ENCODE measurements at regions not wholly inside any gene's neighbourhood (a gene's known extent, or its start where the extent isn't known, plus 50 kb on each side); places are given as distances from the start of the nearest gene placed in this dataset.

- no peak for DNase-seq (ENCODE audit: low read depth, low spot score)
- Histone ChIP-seq H3K27ac (ENCODE audit: low read length) (no peak overlapping the region), H3K4me1 (ENCODE audit: control insufficient read depth, insufficient read depth, low read length) (no peaks in the 10 kb centered on the region), H3K4me3 (ENCODE audit: low read length) (no peak overlapping the region), H3K36me3 (ENCODE audit: control insufficient read depth, insufficient read depth, low read length) (no peaks in the 10 kb centered on the region), H3K9me3 (ENCODE audit: control insufficient read depth, insufficient read depth, low read length) (no peaks in the 10 kb centered on the region), H3K27me3 (ENCODE audit: control insufficient read depth, insufficient read depth, low read length) (no peaks in the 10 kb centered on the region)
- no CpG with 5 or more reads among the region's 4 CpGs for WGBS (ENCODE audit: insufficient coverage, insufficient read length)
These were observed 471.5 kb downstream of the HINT1 start for GRCh38 chr5:130693509-130693908.

GRCh38 chr5:130692770-130693169 is 472.3 kb downstream of the HINT1 start:
- WGBS (ENCODE audit: insufficient coverage, insufficient read length) = no CpG with 5 or more reads among the region's 1 CpG
- Histone ChIP-seq H3K4me1 (ENCODE audit: control insufficient read depth, insufficient read depth, low read length) (no peaks in the 10 kb centered on the region), H3K27ac (ENCODE audit: low read length) (no peak overlapping the region), H3K27me3 (ENCODE audit: control insufficient read depth, insufficient read depth, low read length) (no peaks in the 10 kb centered on the region), H3K36me3 (ENCODE audit: control insufficient read depth, insufficient read depth, low read length) (no peaks in the 10 kb centered on the region), H3K9me3 (ENCODE audit: control insufficient read depth, insufficient read depth, low read length) (no peaks in the 10 kb centered on the region), H3K4me3 (ENCODE audit: low read length) (no peak overlapping the region)
- DNase-seq (ENCODE audit: low read depth, low spot score) = no peak

GRCh38 chr5:130689831-130690230 is 475.2 kb downstream of the HINT1 start:
- Histone ChIP-seq H3K27ac (ENCODE audit: low read length) (no peak overlapping the region), H3K4me1 (ENCODE audit: control insufficient read depth, insufficient read depth, low read length) (no peaks in the 10 kb centered on the region), H3K27me3 (ENCODE audit: control insufficient read depth, insufficient read depth, low read length) (no peaks in the 10 kb centered on the region), H3K36me3 (ENCODE audit: control insufficient read depth, insufficient read depth, low read length) (no peaks in the 10 kb centered on the region), H3K4me3 (ENCODE audit: low read length) (no peak overlapping the region), H3K9me3 (ENCODE audit: control insufficient read depth, insufficient read depth, low read length) (no peaks in the 10 kb centered on the region)
- no CpG with 5 or more reads among the region's 4 CpGs for WGBS (ENCODE audit: insufficient coverage, insufficient read length)
- no peak for DNase-seq (ENCODE audit: low read depth, low spot score)

GRCh38 chr5:130687085-130687733 is 477.8 kb downstream of the HINT1 start:
- Histone ChIP-seq H3K4me3 (ENCODE audit: low read length) (no peak overlapping the region), H3K27ac (ENCODE audit: low read length) (no peak overlapping the region), H3K4me1 (ENCODE audit: control insufficient read depth, insufficient read depth, low read length) (no peaks in the 10 kb centered on the region), H3K27me3 (ENCODE audit: control insufficient read depth, insufficient read depth, low read length) (no peaks in the 10 kb centered on the region), H3K9me3 (ENCODE audit: control insufficient read depth, insufficient read depth, low read length) (no peaks in the 10 kb centered on the region), H3K36me3 (ENCODE audit: control insufficient read depth, insufficient read depth, low read length) (no peaks in the 10 kb centered on the region)
- no CpG with 5 or more reads among the region's 7 CpGs for whole genome bisulfite sequencing (ENCODE audit: insufficient coverage, insufficient read length)
- DNase-seq (ENCODE audit: low read depth, low spot score) = no peak

- no peak for DNase-seq (ENCODE audit: low read depth, low spot score)
- Histone ChIP-seq H3K36me3 (ENCODE audit: control insufficient read depth, insufficient read depth, low read length) (no peaks in the 10 kb centered on the region), H3K27ac (ENCODE audit: low read length) (no peak overlapping the region), H3K4me1 (ENCODE audit: control insufficient read depth, insufficient read depth, low read length) (no peaks in the 10 kb centered on the region), H3K4me3 (ENCODE audit: low read length) (no peak overlapping the region), H3K27me3 (ENCODE audit: control insufficient read depth, insufficient read depth, low read length) (no peaks in the 10 kb centered on the region), H3K9me3 (ENCODE audit: control insufficient read depth, insufficient read depth, low read length) (no peaks in the 10 kb centered on the region)
- 100% methylated on average over 1 of the region's 1 CpG for WGBS (ENCODE audit: insufficient coverage, insufficient read length)
These were observed 486.4 kb downstream of the HINT1 start for GRCh38 chr5:130678637-130679036.

GRCh38 chr5:130666462-130666861 is 498.6 kb downstream of the HINT1 start:
- H3K4me1 ChIP-seq (ENCODE audit: control insufficient read depth, insufficient read depth, low read length) = no peaks in the 10 kb centered on the region
- no peaks in the 10 kb centered on the region for H3K36me3 ChIP-seq (ENCODE audit: control insufficient read depth, insufficient read depth, low read length)
- H3K4me3 ChIP-seq (ENCODE audit: low read length) = no peak overlapping the region
- H3K27ac ChIP-seq (ENCODE audit: low read length) = no peak overlapping the region
- WGBS (ENCODE audit: insufficient coverage, insufficient read length) = no CpG with 5 or more reads among the region's 3 CpGs
- no peaks in the 10 kb centered on the region for H3K9me3 ChIP-seq (ENCODE audit: control insufficient read depth, insufficient read depth, low read length)
- no peak for DNase-seq (ENCODE audit: low read depth, low spot score)
- H3K27me3 ChIP-seq (ENCODE audit: control insufficient read depth, insufficient read depth, low read length) = no peaks in the 10 kb centered on the region

- Histone ChIP-seq H3K27me3 (ENCODE audit: control insufficient read depth, insufficient read depth, low read length) (no peaks in the 10 kb centered on the region), H3K27ac (ENCODE audit: low read length) (no peak overlapping the region), H3K36me3 (ENCODE audit: control insufficient read depth, insufficient read depth, low read length) (no peaks in the 10 kb centered on the region), H3K4me3 (ENCODE audit: low read length) (no peak overlapping the region), H3K9me3 (ENCODE audit: control insufficient read depth, insufficient read depth, low read length) (no peaks in the 10 kb centered on the region), H3K4me1 (ENCODE audit: control insufficient read depth, insufficient read depth, low read length) (peaks cover 4% of the 10 kb centered on the region; the same call in 1 of the 2 replicates)
- WGBS (ENCODE audit: insufficient coverage, insufficient read length) = no CpG with 5 or more reads among the region's 2 CpGs
- DNase-seq (ENCODE audit: low read depth, low spot score) = no peak
These were observed 512.9 kb downstream of the HINT1 start for GRCh38 chr5:130652176-130652575.

- no CpG with 5 or more reads among the region's 1 CpG for WGBS (ENCODE audit: insufficient coverage, insufficient read length)
These were observed 513.6 kb downstream of the HINT1 start for GRCh38 chr5:130651440-130651839.

GRCh38 chr5:130643321-130643720 is 521.7 kb downstream of the HINT1 start:
- WGBS (ENCODE audit: insufficient coverage, insufficient read length) = no CpG with 5 or more reads among the region's 5 CpGs
- no peak overlapping the region for H3K4me3 ChIP-seq (ENCODE audit: low read length)
- H3K27me3 ChIP-seq (ENCODE audit: control insufficient read depth, insufficient read depth, low read length) = no peaks in the 10 kb centered on the region
- DNase-seq (ENCODE audit: low read depth, low spot score) = no peak
- no peaks in the 10 kb centered on the region for H3K4me1 ChIP-seq (ENCODE audit: control insufficient read depth, insufficient read depth, low read length)
- no peak overlapping the region for H3K27ac ChIP-seq (ENCODE audit: low read length)
- H3K9me3 ChIP-seq (ENCODE audit: control insufficient read depth, insufficient read depth, low read length) = no peaks in the 10 kb centered on the region
- H3K36me3 ChIP-seq (ENCODE audit: control insufficient read depth, insufficient read depth, low read length) = no peaks in the 10 kb centered on the region

More at GRCh38 chr5:130651440-130651839, 513.6 kb downstream of the HINT1 start:
- Histone ChIP-seq H3K27me3 (ENCODE audit: control insufficient read depth, insufficient read depth, low read length) (no peaks in the 10 kb centered on the region), H3K9me3 (ENCODE audit: control insufficient read depth, insufficient read depth, low read length) (no peaks in the 10 kb centered on the region), H3K4me3 (ENCODE audit: low read length) (no peak overlapping the region), H3K36me3 (ENCODE audit: control insufficient read depth, insufficient read depth, low read length) (no peaks in the 10 kb centered on the region), H3K4me1 (ENCODE audit: control insufficient read depth, insufficient read depth, low read length) (peaks cover 4% of the 10 kb centered on the region; the same call in 1 of the 2 replicates), H3K27ac (ENCODE audit: low read length) (no peak overlapping the region)
- DNase-seq (ENCODE audit: low read depth, low spot score) = peak; percentile 1

- no peak for DNase-seq (ENCODE audit: low read depth, low spot score)
- H3K27ac ChIP-seq (ENCODE audit: low read length) = no peak overlapping the region
- no peaks in the 10 kb centered on the region for H3K36me3 ChIP-seq (ENCODE audit: control insufficient read depth, insufficient read depth, low read length)
- no peaks in the 10 kb centered on the region for H3K9me3 ChIP-seq (ENCODE audit: control insufficient read depth, insufficient read depth, low read length)
- no peak overlapping the region for H3K4me3 ChIP-seq (ENCODE audit: low read length)
- no peaks in the 10 kb centered on the region for H3K4me1 ChIP-seq (ENCODE audit: control insufficient read depth, insufficient read depth, low read length)
- no peaks in the 10 kb centered on the region for H3K27me3 ChIP-seq (ENCODE audit: control insufficient read depth, insufficient read depth, low read length)
- no CpG with 5 or more reads among the region's 2 CpGs for WGBS (ENCODE audit: insufficient coverage, insufficient read length)
These were observed 522.6 kb downstream of the HINT1 start for GRCh38 chr5:130642461-130642860.

GRCh38 chr5:130627145-130627544 is 537.9 kb downstream of the HINT1 start:
- H3K9me3 ChIP-seq (ENCODE audit: control insufficient read depth, insufficient read depth, low read length) = no peaks in the 10 kb centered on the region
- DNase-seq (ENCODE audit: low read depth, low spot score) = no peak
- H3K27me3 ChIP-seq (ENCODE audit: control insufficient read depth, insufficient read depth, low read length) = no peaks in the 10 kb centered on the region
- no peaks in the 10 kb centered on the region for H3K4me1 ChIP-seq (ENCODE audit: control insufficient read depth, insufficient read depth, low read length)
- H3K36me3 ChIP-seq (ENCODE audit: control insufficient read depth, insufficient read depth, low read length) = no peaks in the 10 kb centered on the region
- H3K4me3 ChIP-seq (ENCODE audit: low read length) = no peak overlapping the region
- no peak overlapping the region for H3K27ac ChIP-seq (ENCODE audit: low read length)
